K562 (cell line): ENCODE measurements at regions not wholly inside any gene's neighbourhood (a gene's known extent, or its start where the extent isn't known, plus 50 kb on each side); places are given as distances from the start of the nearest gene placed in this dataset.

ENCODE experiments used
- EZH2 ChIP-seq: IDR thresholded peaks from 2 replicates; pipeline ENCODE4 v1.6.1; 2012; ENCODE audit warnings: low read depth, mild to moderate bottlenecking, inconsistent platforms, low read length, borderline replicate concordance
- MEF2A ChIP-seq: IDR thresholded peaks from 2 replicates; pipeline ENCODE4 v1.6.1; 2011; ENCODE audit warnings: low read depth, mild to moderate bottlenecking, low read length, moderate library complexity; ENCODE audit not compliant: control insufficient read depth

- TF ChIP-seq MEF2A (no peak), EZH2 (no peak)
Observed at GRCh38 chr2:238979636-238980035, 131.8 kb downstream of the TWIST2 start.
